ENCODE measurements at regions not wholly inside any gene's neighbourhood (a gene's known extent, or its start where the extent isn't known, plus 50 kb on each side); places are given as distances from the start of the nearest gene placed in this dataset.
"Not testable (repeated sequence)": the region's sequence is repeated elsewhere in the genome, so short reads cannot be mapped to it uniquely, and the experiment has no call there.

DNA sequence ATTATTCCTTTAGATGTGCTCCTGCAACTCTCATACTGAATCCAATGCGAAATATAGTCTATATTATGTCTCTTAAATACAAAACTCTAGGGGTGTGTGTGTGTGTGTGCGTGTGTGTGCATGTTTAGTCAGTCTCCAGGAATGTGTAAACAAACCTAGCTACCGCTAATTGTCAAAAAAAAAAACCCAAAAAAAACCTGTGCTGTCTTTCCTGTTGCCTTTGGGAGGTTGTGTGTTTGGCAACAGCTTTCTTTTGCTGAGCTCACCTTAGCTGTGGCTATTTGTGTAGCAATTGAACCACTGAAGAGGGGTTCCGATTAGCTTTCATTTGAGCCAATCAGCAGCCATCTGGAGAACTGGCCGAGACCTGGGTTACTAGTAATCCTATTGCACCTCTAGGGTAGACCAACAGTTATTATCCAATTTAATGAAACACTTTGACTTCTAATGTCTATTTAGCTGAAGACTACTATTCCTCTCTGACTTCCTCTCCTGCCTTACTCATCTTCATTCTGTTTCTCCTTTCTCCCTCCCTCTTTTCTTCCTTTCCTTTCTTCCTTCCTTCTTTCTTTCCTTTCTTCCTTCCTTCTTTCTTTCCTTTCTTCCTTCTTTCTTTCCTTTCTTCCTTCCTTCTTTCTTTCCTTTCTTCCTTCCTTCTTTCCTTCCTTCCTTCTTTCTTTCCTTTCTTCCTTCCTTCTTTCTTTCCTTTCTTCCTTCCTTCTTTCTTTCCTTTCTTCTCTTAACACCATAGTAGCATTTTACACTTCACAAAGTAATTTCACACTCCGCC lies 471.1 kb downstream of the GBA3 start:
- no peak for DNase-seq

DNA sequence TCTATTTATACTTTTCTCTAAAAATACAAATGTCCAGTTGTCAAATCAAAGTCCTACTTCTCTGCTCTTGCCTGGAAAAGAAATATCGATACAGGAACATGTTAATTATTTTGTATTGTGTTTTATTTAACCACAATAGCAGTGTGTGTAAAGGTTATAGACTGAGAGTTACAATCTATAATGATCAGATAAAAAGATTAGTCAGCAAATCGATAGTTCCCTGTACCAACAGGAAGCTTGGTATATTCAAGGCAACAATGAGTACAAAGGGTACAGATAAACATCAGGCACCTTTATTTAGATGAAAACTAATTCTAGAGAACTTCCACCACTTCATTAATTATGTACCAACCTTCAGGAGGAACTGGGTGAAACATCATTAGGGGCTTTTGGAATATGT lies 469.5 kb downstream of the GBA3 start:
- DNase-seq = no peak

DNA sequence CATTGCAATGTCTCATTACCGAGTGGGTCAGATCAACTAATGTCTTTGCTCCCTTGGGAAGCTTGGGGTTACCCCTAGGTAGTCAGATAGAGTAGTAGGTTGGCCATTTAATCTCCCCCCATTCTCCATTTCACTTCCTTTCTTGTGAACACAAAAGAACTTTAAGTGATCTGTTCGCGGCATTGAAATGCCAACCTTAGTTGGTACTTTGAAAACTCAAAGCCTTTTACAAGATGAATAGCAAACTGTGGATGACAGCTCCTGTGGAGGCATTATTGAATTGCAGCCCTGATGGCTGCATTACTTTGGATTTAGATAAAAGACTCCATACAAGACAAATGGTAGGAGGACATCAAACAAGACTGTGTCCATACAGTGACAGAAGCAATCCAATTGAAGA lies 469.1 kb downstream of the GBA3 start:
- no peak for DNase-seq

DNA sequence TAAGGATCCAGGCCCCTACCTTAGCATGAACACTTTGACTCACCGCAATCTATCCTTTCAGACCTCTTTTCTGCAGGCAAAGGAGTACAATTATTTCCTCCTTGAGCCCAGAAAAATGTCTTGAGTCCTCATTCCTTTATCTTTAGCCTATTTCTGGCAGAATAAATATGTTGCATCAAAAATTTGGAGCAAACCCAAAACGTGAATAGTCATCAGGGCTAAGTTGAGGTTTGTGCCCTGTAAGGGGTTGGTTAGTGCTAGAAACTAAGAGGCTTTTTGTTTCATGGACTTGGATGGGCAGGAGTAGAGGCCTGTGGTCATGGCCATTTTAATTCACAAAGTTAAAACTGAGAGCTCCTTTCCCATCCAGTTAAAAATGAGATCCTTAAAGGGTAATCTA lies 460.3 kb downstream of the GBA3 start:
- DNase-seq = no peak

GRCh38 chr4:23149815-23150214 lies 457.1 kb downstream of the GBA3 start:
- DNase-seq = no peak

DNA sequence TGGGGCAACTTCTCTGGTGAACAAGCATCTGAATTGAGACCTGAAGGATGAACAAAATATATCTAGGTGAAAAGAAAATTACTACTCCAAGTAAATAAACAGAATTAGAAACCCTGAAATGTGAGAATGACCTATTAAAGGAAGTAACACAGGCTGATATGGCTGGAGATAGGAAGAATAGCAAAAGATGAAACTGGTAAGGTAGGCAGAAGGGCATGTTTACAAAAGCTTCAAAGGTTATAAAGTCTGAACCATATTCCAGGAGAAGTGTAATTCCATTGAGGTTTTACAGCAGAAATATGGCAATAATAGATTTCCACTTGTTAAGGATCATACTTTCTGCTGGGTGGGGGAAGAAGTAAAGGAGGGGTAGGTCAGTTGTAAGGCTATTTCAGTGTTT lies 452.0 kb downstream of the GBA3 start:
- no peak for DNase-seq

GRCh38 chr4:23135792-23136645 lies 443.3 kb downstream of the GBA3 start:
- peak; percentile 2 to 13 for DNase-seq

DNA sequence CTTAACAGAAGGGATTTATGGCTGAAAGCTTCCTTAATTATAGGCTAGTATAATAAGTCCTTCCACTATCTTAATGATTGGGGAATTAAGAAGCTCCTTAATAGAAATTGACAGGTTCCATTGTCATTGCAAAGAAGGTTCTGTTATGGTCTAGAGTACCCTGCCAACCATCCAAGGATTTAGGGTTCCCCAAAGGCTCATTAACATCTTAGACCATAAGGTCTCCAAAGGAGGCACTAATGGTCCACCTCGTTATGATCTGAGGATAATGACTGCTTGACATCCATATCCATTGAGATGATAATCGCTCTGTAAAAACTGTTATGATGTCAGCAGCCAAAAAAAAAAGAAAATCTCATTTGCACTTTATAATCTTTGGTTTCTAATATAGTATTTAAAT lies 441.6 kb downstream of the GBA3 start:
- DNase-seq = no peak

DNA sequence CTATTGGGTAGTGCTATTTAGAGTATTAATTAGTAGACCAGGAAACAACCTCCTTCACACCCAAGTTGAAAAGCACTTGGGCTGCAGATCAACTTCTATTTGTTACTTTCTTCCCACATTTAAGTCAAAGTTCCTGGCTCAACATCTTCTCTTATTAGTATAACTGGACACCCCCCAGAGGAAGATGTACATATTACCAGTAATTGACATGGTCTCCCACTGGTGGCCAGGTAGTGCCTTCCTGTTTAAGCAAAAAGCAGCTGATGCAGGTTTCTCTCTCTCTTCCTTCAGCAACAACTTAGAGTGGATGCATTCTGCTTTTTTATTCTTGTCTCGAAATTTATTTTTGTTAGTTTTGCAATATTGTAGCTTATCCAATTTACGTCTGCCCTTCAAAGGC lies 438.1 kb downstream of the GBA3 start:
- no peak for DNase-seq

DNA sequence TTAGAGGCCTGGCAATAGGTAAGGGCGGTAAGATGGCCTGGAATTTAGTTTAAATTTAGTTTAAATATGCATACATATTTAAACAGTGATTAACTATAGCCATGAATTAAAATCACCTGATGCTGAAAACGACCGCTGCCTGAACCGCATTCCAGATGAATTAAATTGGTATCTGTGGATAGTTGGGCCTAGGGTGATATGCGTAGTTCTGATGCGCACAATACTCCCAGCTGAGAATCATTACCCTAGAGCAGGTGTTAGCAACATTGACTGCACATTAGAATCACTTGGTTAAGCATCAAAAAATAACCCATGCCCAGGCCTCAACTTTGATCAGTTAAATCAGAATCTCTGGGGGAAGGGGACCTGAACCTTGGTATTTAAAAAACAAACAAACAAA lies 432.4 kb downstream of the GBA3 start:
- no peak for DNase-seq

- DNase-seq = no peak
Measured at GRCh38 chr4:23122666-23123400, 430.1 kb downstream of the GBA3 start.

- DNase-seq = no peak
Measured at GRCh38 chr4:23120374-23120773, 427.6 kb downstream of the GBA3 start.

DNA sequence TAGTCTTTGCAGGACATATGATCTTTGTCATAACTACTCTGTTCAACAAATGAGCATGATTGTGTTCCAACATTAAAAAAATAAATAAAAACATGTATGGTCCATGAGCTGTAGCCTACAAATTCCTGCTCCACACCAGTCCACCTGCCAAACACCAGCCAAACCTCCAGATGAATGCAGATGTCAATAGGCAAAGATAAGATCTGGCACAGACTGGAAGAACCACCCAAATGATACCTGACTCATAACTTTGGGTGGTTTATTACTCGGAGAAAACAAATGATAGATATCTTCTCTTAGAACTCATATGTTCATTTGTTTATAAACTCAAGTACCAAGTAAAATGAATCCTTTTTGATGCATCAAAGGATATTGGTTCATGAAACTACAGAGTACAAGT lies 425.1 kb downstream of the GBA3 start:
- no peak for DNase-seq

DNA sequence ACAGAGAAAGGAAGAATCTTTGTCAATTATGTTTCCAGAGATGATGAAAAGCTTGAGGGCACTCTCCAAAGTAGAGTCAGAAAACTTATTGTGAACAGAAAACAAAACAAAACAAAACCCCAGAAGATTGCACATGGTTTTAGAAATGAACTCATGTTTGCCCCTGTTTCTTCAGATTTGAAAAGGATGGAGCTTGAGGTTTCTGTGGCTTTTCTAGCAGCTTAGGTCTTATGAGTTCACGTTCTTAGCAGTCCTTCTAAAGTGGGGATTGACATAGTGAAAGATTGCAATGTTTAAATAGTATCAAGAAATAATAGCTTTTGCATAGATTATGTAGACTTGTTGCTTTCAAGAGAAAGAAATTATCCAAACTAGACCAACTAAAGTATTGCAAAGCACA lies 421.8 kb downstream of the GBA3 start:
- DNase-seq = no peak

- no peak for DNase-seq
Measured at GRCh38 chr4:23113104-23113503, 420.4 kb downstream of the GBA3 start.

DNA sequence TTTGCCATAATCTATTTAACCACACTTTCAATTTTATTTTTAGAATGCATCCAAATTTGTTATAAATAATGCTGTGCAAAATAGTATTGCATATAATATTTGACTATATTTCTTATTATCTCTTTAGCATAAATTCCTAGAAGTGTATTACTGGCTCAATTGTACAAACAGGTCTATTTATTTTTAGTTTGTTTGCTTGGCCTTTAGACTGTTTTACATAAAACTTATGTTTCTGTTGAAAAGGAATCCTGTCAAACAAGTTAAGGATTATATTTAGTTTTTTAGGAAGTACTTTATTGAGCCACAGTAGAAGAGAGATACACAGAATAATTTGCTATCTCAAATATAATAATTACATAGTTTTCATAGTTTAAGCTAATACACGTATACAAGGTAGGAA lies 413.8 kb downstream of the GBA3 start:
- DNase-seq = no peak

DNA sequence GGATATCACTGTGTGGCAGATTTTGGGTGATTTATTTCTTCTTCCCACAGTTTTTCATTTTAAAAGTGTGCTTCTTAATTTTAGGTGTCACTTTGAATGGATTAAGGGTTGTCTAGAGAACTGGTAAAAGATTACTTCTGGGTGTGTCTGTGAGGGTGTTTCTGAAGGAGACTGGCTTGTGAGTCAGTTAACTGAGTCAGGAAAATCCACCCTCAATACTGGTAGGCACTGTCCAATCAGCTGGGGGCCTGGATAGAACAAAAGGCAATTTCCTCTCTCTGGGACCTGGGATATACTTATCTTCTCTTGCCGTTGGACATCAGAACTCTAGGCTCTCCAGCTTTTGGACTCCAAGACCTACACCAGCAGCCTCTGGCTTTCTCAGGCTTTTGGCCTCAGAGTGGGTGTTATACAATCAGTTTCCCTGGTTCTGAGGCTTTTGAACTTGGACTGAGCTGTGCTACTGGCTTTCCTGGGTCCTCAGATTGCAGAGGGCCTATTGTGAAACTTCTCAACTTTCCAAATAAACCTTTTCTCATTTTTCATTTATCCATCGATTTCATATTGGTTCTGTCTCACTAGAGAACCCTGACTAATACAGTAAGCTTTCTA lies 413.1 kb downstream of the GBA3 start:
- DNase-seq = no peak

DNA sequence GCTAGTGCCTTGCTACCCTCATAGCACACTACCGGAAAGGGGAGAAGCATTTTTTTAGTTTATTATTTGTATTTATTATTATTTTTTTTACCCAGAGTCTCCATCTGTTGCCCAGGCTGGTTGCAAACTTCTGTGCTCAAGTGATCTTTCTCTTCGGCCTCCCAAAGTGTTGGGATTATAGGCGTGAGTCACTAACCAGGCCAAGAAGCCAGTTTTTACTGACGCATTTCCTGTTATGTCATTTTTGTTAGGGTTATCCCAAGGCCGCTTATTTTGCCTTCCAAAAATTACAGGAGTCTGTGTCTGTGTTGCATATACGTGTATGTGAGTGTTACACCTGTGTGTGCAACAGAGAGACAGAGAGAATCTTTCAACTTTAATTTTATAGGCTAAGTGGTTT lies 404.5 kb downstream of the GBA3 start:
- DNase-seq = no peak

DNA sequence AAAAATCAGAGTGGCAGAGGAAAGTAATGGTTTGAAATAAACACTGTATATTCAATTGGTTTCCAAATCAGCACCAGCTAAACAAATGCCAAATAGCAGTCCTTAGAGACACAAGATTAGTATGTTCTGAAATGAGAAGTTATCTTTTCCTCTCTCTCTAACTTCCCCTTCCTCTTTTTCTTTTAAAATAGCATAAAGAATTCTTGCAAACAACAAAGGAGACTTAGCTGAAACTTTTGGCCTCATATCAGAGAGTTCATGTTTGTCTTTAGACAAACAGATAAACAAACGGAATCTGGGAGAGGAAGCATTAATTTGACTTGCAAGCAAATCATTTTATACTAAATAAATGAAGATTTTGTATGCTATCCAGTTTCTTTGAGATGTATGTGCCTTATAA lies 399.0 kb downstream of the GBA3 start:
- no peak for DNase-seq

- no peak for DNase-seq
Measured at GRCh38 chr4:23085249-23085568, 392.5 kb downstream of the GBA3 start.

- no peak for DNase-seq
Measured at GRCh38 chr4:23084559-23085248, 392.0 kb downstream of the GBA3 start.

GRCh38 chr4:23083391-23083790 lies 390.7 kb downstream of the GBA3 start:
- no peak for DNase-seq

- not testable (repeated sequence) for DNase-seq
Measured at GRCh38 chr4:23080171-23080570, 387.4 kb downstream of the GBA3 start.
